Brain microvascular endothelial cell (primary cell): ENCODE measurements at regions not wholly inside any gene's neighbourhood (a gene's known extent, or its start where the extent isn't known, plus 50 kb on each side); places are given as distances from the start of the nearest gene placed in this dataset.
A peak's percentile ranks its signal among the peaks of the same experiment; 100 is the strongest.

Experiments used
- DNase-seq: peaks from one replicate; pipeline ENCODE4 v3.0.0-alpha.2; 2020
- H3K27ac ChIP-seq: fragments of 250-450 bp; sonication (Bioruptor Pico); 2 replicates; pipeline ENCODE4 v1.5.1; 2020; ENCODE audit warnings: mild to moderate bottlenecking, moderate library complexity
- H3K27me3 ChIP-seq: fragments of 250-450 bp; sonication (Bioruptor Pico); replicated peaks from 2 replicates; pipeline ENCODE4 v1.5.1; 2020; ENCODE audit warnings: mild to moderate bottlenecking
- H3K36me3 ChIP-seq: fragments of 250-450 bp; sonication (Bioruptor Pico); replicated peaks from 2 replicates; pipeline ENCODE4 v1.5.1; 2020; ENCODE audit warnings: mild to moderate bottlenecking
- H3K4me3 ChIP-seq: 2 replicates; pipeline ENCODE4 v1.5.1; 2011; ENCODE audit warnings: low read depth, mild to moderate bottlenecking, control low read depth, low read length, moderate library complexity
- in situ Hi-C: cut with HindIII; loops from 2 replicates; pipeline ENCODE4 v1.10.0; 2017; ENCODE audit warnings: low sequenced_read_pairs, low pct_ligation_motif_present
- TF ChIP-seq, protein P1 (sequence below): IDR thresholded peaks from 2 replicates; pipeline ENCODE4 v1.5.1; 2011; ENCODE audit warnings: low read depth, mild to moderate bottlenecking, moderate library complexity, low read length, control low read depth, inconsistent platforms; ENCODE audit errors: missing control alignments

DNA sequence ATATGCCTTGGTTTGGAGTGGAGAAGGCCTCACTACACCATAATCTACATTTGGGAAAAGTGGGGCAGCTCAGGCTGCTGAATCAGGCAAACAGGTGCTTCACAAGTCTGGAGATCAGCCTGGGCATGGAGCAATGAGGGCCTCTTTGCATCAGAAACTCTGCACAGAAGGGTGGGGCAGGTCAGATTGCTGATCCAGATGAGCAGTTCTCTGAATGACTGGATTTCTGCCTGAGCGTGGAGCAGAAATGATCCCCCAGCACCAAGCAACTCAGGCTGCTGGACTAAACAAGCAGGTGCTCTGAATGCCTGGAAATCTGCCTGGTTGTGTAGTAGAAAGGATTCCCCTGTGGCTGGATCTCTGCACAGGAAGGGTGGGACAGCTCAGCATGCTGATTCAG, 605.3 kb upstream of the ZNF804A start:
- TF ChIP-seq, protein P1, sequence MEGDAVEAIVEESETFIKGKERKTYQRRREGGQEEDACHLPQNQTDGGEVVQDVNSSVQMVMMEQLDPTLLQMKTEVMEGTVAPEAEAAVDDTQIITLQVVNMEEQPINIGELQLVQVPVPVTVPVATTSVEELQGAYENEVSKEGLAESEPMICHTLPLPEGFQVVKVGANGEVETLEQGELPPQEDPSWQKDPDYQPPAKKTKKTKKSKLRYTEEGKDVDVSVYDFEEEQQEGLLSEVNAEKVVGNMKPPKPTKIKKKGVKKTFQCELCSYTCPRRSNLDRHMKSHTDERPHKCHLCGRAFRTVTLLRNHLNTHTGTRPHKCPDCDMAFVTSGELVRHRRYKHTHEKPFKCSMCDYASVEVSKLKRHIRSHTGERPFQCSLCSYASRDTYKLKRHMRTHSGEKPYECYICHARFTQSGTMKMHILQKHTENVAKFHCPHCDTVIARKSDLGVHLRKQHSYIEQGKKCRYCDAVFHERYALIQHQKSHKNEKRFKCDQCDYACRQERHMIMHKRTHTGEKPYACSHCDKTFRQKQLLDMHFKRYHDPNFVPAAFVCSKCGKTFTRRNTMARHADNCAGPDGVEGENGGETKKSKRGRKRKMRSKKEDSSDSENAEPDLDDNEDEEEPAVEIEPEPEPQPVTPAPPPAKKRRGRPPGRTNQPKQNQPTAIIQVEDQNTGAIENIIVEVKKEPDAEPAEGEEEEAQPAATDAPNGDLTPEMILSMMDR: no peak
- Histone ChIP-seq H3K27ac (no peak overlapping the region), H3K27me3 (no peaks in the 10 kb centered on the region), H3K36me3 (no peaks in the 10 kb centered on the region), H3K4me3 (no peak overlapping the region)
- no peak for DNase-seq
- in situ Hi-C loops: no loop called here

DNA sequence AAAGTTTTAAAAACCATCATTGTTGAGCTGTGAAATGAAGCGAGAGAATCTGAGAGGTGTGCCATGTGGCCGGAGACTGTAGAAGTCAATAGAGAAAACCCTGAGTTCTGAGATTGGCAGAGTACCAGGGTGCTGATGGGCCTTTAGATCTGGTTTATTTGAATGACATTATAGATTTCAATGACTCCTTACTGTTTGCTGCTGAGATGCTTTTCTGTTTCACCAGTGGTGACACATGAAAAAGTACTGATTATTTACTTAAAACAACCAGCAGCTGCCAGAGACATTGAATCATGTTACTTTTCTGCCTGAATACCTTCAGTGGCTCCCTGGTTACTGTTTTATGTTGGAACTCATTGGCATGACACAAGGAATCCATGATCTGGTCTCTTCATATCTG, 602.7 kb upstream of the ZNF804A start:
- TF ChIP-seq, protein P1: no peak
- in situ Hi-C loops: no loop called here
- Histone ChIP-seq H3K27me3 (no peaks in the 10 kb centered on the region), H3K36me3 (no peaks in the 10 kb centered on the region), H3K4me3 (no peak overlapping the region), H3K27ac (no peak overlapping the region)
- DNase-seq: peak; percentile 61

DNA sequence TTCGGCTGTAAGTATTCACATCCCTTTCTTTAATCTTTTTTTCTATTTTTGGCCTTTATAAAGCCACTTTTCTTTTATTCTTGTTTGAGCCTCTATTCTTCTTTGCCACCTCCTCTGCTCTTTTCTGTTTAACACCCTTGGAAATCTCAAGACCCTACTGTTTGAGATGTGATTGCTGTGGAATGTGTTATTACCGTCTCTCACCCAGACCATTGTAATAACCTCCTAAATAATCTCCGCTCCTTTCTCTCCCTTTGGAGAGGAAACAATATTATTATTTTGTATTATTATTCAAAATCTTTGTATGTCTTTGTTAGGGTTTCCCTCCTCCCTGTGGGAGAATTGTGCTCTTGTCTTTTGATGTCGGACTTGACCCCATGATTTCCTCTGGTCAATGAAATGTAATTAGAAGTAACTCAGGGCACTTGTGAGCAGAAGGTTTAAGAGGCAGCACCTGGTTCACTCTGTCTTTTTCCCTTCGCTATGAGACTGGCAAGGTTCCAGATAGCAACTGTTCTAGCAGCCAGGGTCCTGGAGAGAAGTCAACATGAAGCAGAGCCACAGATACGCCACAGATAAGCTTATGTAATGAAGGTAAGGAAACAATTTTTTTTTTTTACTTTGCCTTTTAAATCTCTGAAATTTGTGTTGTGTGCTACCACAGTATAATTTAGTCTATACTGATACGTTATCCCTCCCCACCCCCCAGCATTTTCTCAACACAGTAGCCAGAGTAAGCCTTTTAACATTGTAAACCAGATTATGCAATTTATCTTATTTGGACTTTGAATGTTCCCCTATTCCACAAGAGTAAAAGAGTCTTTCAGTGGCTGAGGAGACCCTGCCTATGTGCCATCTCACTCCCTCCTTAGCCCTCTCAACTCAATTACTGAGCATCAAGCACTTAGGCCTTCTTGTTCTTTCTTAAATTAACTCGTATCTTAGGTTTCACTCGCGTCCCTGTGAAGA, 601.2 kb upstream of the ZNF804A start:
- TF ChIP-seq, protein P1: no peak

DNA sequence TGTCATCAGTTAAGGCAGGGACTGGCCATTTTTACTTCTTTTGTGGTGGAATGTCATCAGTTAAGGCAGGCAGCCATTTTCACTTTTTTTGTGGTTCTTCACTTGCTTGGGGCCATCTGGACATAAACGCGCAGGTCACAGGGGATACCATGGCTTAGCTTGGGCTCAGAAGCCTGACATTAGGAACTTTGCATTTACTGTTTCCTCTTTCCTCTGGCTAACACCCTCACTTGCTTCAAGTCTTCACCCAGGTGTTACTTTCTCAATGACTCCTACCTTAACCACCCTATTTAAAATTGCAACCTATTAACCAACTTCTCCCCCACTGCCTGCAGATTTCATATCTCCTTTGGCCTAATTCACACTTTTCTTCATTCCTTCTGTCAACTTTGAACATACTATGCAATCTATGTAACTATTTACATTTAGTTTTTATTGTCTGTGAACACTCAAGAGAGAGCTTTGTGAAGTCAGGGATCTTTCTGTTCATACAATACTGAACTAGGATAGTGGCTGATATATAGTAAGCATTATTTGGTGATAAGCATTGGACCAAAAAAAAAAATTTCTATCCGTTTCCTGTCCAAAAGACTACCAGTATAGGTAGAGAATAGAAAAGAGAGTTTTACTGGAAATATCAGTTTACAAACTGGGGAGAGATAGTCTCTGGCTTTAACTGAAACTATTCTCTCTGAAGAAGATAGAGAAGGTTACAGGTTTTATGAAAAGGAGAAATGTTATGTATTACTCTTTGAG, 600.1 kb upstream of the ZNF804A start:
- Histone ChIP-seq H3K27me3 (no peaks in the 10 kb centered on the region), H3K4me3 (no peak overlapping the region), H3K36me3 (no peaks in the 10 kb centered on the region), H3K27ac (no peak overlapping the region)
- no peak for DNase-seq
- in situ Hi-C loops: no loop called here
- TF ChIP-seq, protein P1: no peak

More for the DNA sequence above, 601.2 kb upstream of the ZNF804A start:
- Histone ChIP-seq H3K4me3 (no peak overlapping the region), H3K27me3 (no peaks in the 10 kb centered on the region), H3K27ac (no peak overlapping the region), H3K36me3 (no peaks in the 10 kb centered on the region)
- DNase-seq: no peak
- in situ Hi-C loops: no loop called here

DNA sequence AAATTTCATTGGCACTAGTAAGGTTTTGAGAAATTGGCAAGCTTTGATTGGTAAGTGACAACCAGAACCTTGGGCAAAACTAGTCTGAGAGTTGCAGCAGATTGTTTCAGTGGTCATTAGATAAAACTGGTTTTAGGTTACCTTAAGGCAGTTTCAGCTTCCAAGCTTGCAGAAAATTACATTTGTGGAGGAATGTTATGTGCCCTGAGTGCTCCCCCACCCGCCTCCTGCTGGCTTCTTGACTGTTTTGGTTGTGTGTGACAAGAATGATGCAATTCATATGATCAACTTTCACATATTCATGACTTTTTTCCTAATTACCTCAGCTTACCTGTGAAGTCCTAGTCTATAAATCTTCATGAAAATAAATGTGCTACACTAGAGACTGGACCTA, 599.5 kb upstream of the ZNF804A start:
- no peaks in the 10 kb centered on the region for H3K36me3 ChIP-seq
- in situ Hi-C loops: no loop called here
- no peak for DNase-seq
- no peak overlapping the region for H3K27ac ChIP-seq
- TF ChIP-seq, protein P1: no peak
- no peak overlapping the region for H3K4me3 ChIP-seq
- no peaks in the 10 kb centered on the region for H3K27me3 ChIP-seq
